GM06990 (cell line): ENCODE measurements at regions not wholly inside any gene's neighbourhood (a gene's known extent, or its start where the extent isn't known, plus 50 kb on each side); places are given as distances from the start of the nearest gene placed in this dataset.

ENCODE experiments used
- DNase-seq: peaks from one replicate; pipeline ENCODE4 v3.0.0-alpha.2; 2011; ENCODE audit not compliant: insufficient read length; ENCODE audit errors: extremely low read depth
- H3K27me3 ChIP-seq: replicated peaks from 2 replicates; pipeline ENCODE4 v1.6.0; 2011; ENCODE audit warnings: low read length; ENCODE audit not compliant: control insufficient read depth, insufficient read depth
- H3K36me3 ChIP-seq: 2 replicates; pipeline ENCODE4 v1.5.1; 2011; ENCODE audit warnings: low read length; ENCODE audit not compliant: control insufficient read depth, insufficient read depth
- H3K4me3 ChIP-seq: replicated peaks from 2 replicates; pipeline ENCODE4 v1.5.1; 2011; ENCODE audit warnings: low read depth, mild to moderate bottlenecking, control low read depth, low read length
- TF ChIP-seq, protein P1 (sequence below): IDR thresholded peaks from 2 replicates; pipeline ENCODE4 v1.5.1; 2011; ENCODE audit warnings: low read length, control low read depth, mild to moderate bottlenecking, inconsistent platforms; ENCODE audit not compliant: insufficient read depth, poor library complexity, severe bottlenecking

DNA sequence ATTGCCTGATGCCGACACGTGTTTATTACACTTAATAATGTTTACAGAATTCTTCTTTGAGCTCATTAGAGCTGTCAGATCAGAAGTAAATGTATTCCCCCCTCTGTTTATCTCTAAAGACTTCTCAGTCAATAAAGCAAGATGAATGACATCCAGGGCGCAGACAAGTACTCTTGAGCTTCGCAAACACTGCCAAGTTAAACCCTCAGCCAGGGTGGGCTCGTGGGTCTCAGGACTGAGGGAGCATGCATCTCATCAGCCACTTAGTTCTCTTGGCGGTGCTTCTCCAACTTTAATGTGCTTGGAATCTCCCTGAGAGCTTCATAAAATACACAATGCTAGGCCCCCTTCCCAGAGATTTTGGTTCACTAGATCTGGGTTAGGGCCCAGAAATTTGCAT lies 333.9 kb upstream of the THRB start:
- TF ChIP-seq, protein P1, sequence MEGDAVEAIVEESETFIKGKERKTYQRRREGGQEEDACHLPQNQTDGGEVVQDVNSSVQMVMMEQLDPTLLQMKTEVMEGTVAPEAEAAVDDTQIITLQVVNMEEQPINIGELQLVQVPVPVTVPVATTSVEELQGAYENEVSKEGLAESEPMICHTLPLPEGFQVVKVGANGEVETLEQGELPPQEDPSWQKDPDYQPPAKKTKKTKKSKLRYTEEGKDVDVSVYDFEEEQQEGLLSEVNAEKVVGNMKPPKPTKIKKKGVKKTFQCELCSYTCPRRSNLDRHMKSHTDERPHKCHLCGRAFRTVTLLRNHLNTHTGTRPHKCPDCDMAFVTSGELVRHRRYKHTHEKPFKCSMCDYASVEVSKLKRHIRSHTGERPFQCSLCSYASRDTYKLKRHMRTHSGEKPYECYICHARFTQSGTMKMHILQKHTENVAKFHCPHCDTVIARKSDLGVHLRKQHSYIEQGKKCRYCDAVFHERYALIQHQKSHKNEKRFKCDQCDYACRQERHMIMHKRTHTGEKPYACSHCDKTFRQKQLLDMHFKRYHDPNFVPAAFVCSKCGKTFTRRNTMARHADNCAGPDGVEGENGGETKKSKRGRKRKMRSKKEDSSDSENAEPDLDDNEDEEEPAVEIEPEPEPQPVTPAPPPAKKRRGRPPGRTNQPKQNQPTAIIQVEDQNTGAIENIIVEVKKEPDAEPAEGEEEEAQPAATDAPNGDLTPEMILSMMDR = no peak
- no peak for DNase-seq
- no peaks in the 10 kb centered on the region for H3K36me3 ChIP-seq
- H3K4me3 ChIP-seq = no peak overlapping the region
- H3K27me3 ChIP-seq = no peaks in the 10 kb centered on the region

DNA sequence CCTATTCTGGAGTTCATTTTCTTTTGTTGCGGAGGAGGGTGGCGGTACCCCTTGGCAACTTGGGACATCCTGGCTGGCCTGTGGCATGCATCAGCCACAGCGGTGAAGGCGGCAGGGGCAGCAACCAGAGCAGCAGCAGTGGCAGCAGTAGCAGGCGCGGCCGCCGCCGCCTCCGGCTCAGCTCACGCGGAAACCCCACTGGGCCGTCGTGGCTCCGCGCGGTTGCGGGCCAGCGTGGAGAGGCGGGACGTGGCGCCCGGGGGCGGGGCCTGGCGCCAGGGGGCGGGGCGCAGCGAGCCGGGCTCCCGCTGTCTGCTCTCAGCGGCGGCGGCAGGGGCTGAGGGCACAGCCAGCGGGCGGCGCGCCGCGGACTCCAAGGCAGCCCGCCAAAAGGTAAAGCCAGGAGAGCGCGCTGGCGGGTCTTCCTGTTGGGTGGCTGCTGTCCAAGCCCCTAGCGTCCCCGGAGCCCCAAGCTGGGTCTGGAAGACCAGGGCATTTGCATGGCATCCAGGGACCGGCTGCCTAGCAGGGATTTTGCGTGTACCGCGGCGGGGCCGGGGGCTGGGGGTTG lies 334.4 kb upstream of the THRB start:
- TF ChIP-seq, protein P1 = no peak
- H3K4me3 ChIP-seq = no peak overlapping the region
- no peak for DNase-seq
- no peaks in the 10 kb centered on the region for H3K27me3 ChIP-seq
- no peaks in the 10 kb centered on the region for H3K36me3 ChIP-seq

DNA sequence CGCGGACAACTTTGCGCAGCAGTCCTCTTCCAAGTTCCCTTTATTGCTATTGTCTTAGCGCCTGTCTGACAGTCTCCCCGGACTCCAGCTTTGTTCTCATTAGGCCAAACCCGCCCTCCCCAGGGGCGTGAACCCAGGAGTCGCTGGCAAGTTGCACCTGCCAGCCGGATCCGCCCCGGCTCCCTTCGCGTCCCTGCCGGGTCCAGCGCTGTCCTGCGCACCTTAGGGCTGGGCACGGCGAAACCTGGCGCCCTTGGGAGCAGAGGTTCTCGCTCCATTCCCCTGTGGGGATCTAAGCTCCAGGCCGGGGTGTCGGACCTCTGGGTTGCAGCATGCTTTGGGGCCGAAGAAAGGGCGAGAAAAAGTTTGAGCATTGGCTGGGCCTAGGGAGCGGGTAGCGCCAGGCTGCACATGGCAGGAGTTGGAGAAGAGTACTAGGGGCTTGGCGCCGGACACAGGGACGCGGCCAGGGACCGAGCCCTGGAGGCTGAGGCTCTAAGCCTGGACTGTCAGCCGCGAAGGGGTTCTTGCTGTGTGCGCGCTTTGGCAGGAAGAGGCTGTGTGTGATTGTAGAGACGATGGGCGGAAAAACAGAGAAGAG lies 335.1 kb upstream of the THRB start:
- Histone ChIP-seq H3K4me3 (no peak overlapping the region), H3K27me3 (no peaks in the 10 kb centered on the region), H3K36me3 (no peaks in the 10 kb centered on the region)
- no peak for DNase-seq
- TF ChIP-seq, protein P1 = no peak

DNA sequence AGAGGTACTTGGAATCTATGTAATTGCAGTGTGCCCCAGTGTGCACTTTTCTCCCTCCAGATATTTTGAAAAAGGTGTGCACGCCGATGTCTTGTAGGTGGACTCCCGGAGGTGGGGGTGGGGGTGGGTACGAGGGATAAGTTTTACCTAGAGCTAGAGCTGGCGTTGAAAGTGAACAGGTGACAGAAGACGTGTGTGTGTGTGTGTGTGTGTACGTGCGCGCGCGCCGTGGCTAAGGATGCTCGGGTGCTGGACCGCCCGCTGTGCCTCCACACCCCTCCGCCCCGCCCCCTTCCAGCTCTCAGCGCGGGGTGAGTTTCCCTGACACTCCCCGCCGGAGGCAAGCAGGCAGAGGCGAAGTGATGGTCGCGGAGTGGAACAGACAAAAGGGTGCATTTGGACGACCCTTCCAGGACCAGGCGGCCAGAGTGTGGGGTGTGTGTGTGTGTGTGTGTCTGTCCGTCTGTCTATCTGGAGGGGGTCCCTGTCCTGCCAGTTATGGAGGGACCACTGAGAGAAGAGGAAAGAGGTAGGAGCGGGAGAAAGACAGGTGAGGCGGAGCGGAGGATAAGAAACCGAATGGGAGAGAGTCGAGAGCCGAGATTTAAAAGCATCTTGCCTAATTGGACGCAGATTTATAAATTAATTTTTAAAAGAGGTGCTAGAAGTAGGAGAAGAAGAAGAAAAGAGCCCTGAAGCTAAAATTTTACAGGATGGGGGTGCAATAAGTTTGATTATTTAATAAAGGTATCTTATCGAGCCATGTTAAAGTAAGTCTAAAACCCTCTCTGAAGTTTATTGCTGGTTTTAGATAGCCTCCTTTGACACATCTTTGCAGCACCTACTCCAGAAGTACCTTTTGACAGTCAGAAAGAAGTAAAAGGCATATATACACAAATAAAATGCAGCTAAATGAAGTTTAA lies 335.8 kb upstream of the THRB start:
- no peak overlapping the region for H3K4me3 ChIP-seq
- no peaks in the 10 kb centered on the region for H3K36me3 ChIP-seq
- no peak for DNase-seq
- H3K27me3 ChIP-seq = no peaks in the 10 kb centered on the region
- TF ChIP-seq, protein P1 = no peak

DNA sequence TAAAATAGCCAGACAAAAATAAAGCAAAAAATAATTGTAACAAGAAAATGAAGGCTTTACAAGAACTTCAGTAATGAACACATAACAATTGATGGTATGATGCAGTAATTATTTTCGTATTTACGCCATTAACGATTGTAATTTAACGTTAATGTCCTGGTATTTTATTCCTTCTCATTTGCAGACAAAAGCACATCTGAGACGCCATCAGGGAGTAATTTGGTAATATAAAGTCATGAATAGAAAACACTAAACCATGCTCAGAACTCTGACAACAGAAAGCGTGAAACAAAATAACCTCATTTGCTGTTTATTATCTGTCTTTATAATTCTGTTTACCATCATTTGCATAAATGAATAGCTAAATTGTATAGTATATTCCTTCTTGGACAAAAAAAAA lies 336.6 kb upstream of the THRB start:
- Histone ChIP-seq H3K4me3 (no peak overlapping the region), H3K27me3 (no peaks in the 10 kb centered on the region), H3K36me3 (no peaks in the 10 kb centered on the region)
- TF ChIP-seq, protein P1 = no peak
- no peak for DNase-seq
